DND-41 (cell line): ENCODE measurements at regions not wholly inside any gene's neighbourhood (a gene's known extent, or its start where the extent isn't known, plus 50 kb on each side); places are given as distances from the start of the nearest gene placed in this dataset.
"Not testable (repeated sequence)": the region's sequence is repeated elsewhere in the genome, so short reads cannot be mapped to it uniquely, and the experiment has no call there.

Experiments used
- ATAC-seq: fragments of 200-7000 bp; cut with Tn5 transposase; 3 replicates; pipeline ENCODE4 v1.9.1; 2021; ENCODE audit warnings: low read depth; ENCODE audit not compliant: insufficient read depth
- DNase-seq: peaks from one replicate; pipeline ENCODE4 v3.0.0-alpha.2; 2020
- H2AFZ ChIP-seq: 2 replicates; pipeline ENCODE4 v1.6.0; 2012; ENCODE audit warnings: low read depth, low read length
- H3K27ac ChIP-seq: 2 replicates; pipeline ENCODE4 v1.5.1; 2012; ENCODE audit warnings: low read length, inconsistent platforms
- H3K27me3 ChIP-seq: fragments of 200-600 bp; sonication (generic); 2 replicates; pipeline ENCODE4 v1.6.0; 2012; ENCODE audit warnings: low read length, mild to moderate bottlenecking, inconsistent platforms; ENCODE audit not compliant: insufficient read depth, poor library complexity
- H3K36me3 ChIP-seq: 2 replicates; pipeline ENCODE4 v1.5.1; 2012; ENCODE audit warnings: low read length, inconsistent platforms; ENCODE audit not compliant: insufficient read depth
- H3K4me1 ChIP-seq: 2 replicates; pipeline ENCODE4 v1.5.1; 2012; ENCODE audit warnings: mild to moderate bottlenecking, low read length; ENCODE audit not compliant: insufficient read depth
- H3K4me2 ChIP-seq: 2 replicates; pipeline ENCODE4 v1.6.0; 2012; ENCODE audit warnings: mild to moderate bottlenecking, moderate library complexity, low read length, inconsistent platforms; ENCODE audit not compliant: insufficient read depth
- H3K4me3 ChIP-seq, 2 experiments: fragments of 200-600 bp in 1 of 2; shearing (Covaris generic) in 1 of 2; 2 replicates each; pipeline ENCODE4 v1.5.1; 2012 to 2016; ENCODE audit warnings: inconsistent platforms in 2 of 2, low read length in 2 of 2, mild to moderate bottlenecking in 2 of 2, low read depth in 1 of 2, moderate library complexity in 1 of 2
- H3K79me2 ChIP-seq: 2 replicates; pipeline ENCODE4 v1.6.0; 2012; ENCODE audit warnings: low read length, inconsistent platforms; ENCODE audit not compliant: insufficient read depth
- H3K9ac ChIP-seq: 2 replicates; pipeline ENCODE4 v1.6.0; 2012; ENCODE audit warnings: low read depth, mild to moderate bottlenecking, inconsistent platforms, low read length, moderate library complexity
- H3K9me3 ChIP-seq: 2 replicates; pipeline ENCODE4 v1.5.1; 2012; ENCODE audit warnings: low read length, moderate library complexity, mild to moderate bottlenecking, inconsistent platforms; ENCODE audit not compliant: insufficient read depth, severe bottlenecking
- H4K20me1 ChIP-seq: 2 replicates; pipeline ENCODE4 v1.6.0; 2012; ENCODE audit warnings: low read length; ENCODE audit not compliant: insufficient read depth
- CTCF ChIP-seq: IDR thresholded peaks from 2 replicates; pipeline ENCODE4 v1.5.1; 2012; ENCODE audit warnings: borderline replicate concordance, low read length, moderate library complexity, mild to moderate bottlenecking; ENCODE audit not compliant: poor library complexity, severe bottlenecking; ENCODE audit errors: extremely low read depth
- EZH2 ChIP-seq: IDR thresholded peaks from 3 replicates; pipeline ENCODE4 v1.6.1; 2012; ENCODE audit warnings: borderline replicate concordance, low read depth, mild to moderate bottlenecking, moderate library complexity, low read length, inconsistent platforms; ENCODE audit not compliant: severe bottlenecking

- ATAC-seq (no peak), DNase-seq (no peak)
- Histone ChIP-seq H3K79me2 (no peaks in the 10 kb centered on the region), H3K27me3 (peaks cover 8% of the 10 kb centered on the region), H4K20me1 (peaks cover 3% of the 10 kb centered on the region; the same call in 1 of the 2 replicates), H3K9ac (no peak overlapping the region), H2AFZ (no peak overlapping the region), H3K27ac (no peak overlapping the region), H3K4me2 (no peak overlapping the region), H3K4me1 (no peaks in the 10 kb centered on the region), H3K4me3 (no peak overlapping the region), H3K36me3 (no peaks in the 10 kb centered on the region), H3K9me3 (no peaks in the 10 kb centered on the region)
- TF ChIP-seq CTCF, result no peak
Measured at GRCh38 chr20:2223558-2224367, 72.0 kb upstream of the TGM3 start.

- Histone ChIP-seq H3K27ac (no peak overlapping the region), H3K79me2 (no peaks in the 10 kb centered on the region), H3K9ac (no peak overlapping the region), H3K9me3 (no peaks in the 10 kb centered on the region), H3K4me2 (no peak overlapping the region), H3K27me3 (peaks cover 11% of the 10 kb centered on the region), H4K20me1 (peaks cover 3% of the 10 kb centered on the region; the same call in 1 of the 2 replicates), H3K36me3 (no peaks in the 10 kb centered on the region), H3K4me3 (no peak overlapping the region), H3K4me1 (no peaks in the 10 kb centered on the region), H2AFZ (no peak overlapping the region)
- TF ChIP-seq EZH2, result no peak
- no peak for ATAC-seq
- DNase-seq, result no peak
Measured at GRCh38 chr20:2224368-2224639, 71.5 kb upstream of the TGM3 start.

- not testable (repeated sequence) for H3K36me3 ChIP-seq, H3K27ac ChIP-seq, H3K9me3 ChIP-seq, H3K79me2 ChIP-seq, ATAC-seq, H3K4me1 ChIP-seq, DNase-seq, H2AFZ ChIP-seq, H3K4me3 ChIP-seq, H3K9ac ChIP-seq, H3K4me2 ChIP-seq, H4K20me1 ChIP-seq
- H3K27me3 ChIP-seq, result peaks cover 15% of the 10 kb centered on the region
Measured at GRCh38 chr20:2227285-2227684, 68.5 kb upstream of the TGM3 start.

- no peak overlapping the region for H3K4me2 ChIP-seq
- H2AFZ ChIP-seq, result no peak overlapping the region
- no peak for DNase-seq
- no peaks in the 10 kb centered on the region for H3K36me3 ChIP-seq
- TF ChIP-seq CTCF (no peak), EZH2 (no peak)
- no peak overlapping the region for H3K9ac ChIP-seq
- H4K20me1 ChIP-seq, result peaks cover 3% of the 10 kb centered on the region; the same call in 1 of the 2 replicates
- ATAC-seq, result no peak
- no peaks in the 10 kb centered on the region for H3K4me1 ChIP-seq
- no peaks in the 10 kb centered on the region for H3K79me2 ChIP-seq
- H3K9me3 ChIP-seq, result no peaks in the 10 kb centered on the region
- H3K27me3 ChIP-seq, result peaks cover 15% of the 10 kb centered on the region
- H3K4me3 ChIP-seq, result no peak overlapping the region
- no peak overlapping the region for H3K27ac ChIP-seq
Measured at GRCh38 chr20:2227861-2228260, 67.9 kb upstream of the TGM3 start.
